HG03045 (cell line): ENCODE measurements at regions not wholly inside any gene's neighbourhood (a gene's known extent, or its start where the extent isn't known, plus 50 kb on each side); places are given as distances from the start of the nearest gene placed in this dataset.
"Not testable (repeated sequence)": the region's sequence is repeated elsewhere in the genome, so short reads cannot be mapped to it uniquely, and the experiment has no call there.

Source experiments
- ATAC-seq: cut with Tn5 transposase; IDR thresholded peaks from one replicate; pipeline ENCODE4 v1.9.1; 2021; ENCODE audit warnings: mild to moderate bottlenecking, moderate library complexity; ENCODE audit not compliant: unreplicated experiment

- ATAC-seq = no peak
Observed at GRCh38 chr11:92594251-92594650, 369.6 kb downstream of the FAT3 start.

GRCh38 chr11:92595052-92595451 is 370.4 kb downstream of the FAT3 start:
- ATAC-seq = no peak

- no peak for ATAC-seq
Observed at GRCh38 chr11:92596596-92597317, 372.1 kb downstream of the FAT3 start.

- no peak for ATAC-seq
Observed at GRCh38 chr11:92601048-92601447, 368.4 kb upstream of the MTNR1B start.

GRCh38 chr11:92605667-92606066 is 363.8 kb upstream of the MTNR1B start:
- no peak for ATAC-seq

- ATAC-seq = no peak
Observed at GRCh38 chr11:92607969-92608722, 361.3 kb upstream of the MTNR1B start.

- no peak for ATAC-seq
Observed at GRCh38 chr11:92611157-92611556, 358.3 kb upstream of the MTNR1B start.

- ATAC-seq = not testable (repeated sequence)
Observed at GRCh38 chr11:92618020-92618419, 351.4 kb upstream of the MTNR1B start.

GRCh38 chr11:92623055-92623454 is 346.4 kb upstream of the MTNR1B start:
- no peak for ATAC-seq

GRCh38 chr11:92625894-92626293 is 343.6 kb upstream of the MTNR1B start:
- ATAC-seq = no peak

- no peak for ATAC-seq
Observed at GRCh38 chr11:92626624-92627023, 342.8 kb upstream of the MTNR1B start.

GRCh38 chr11:92627615-92628256 is 341.7 kb upstream of the MTNR1B start:
- no peak for ATAC-seq

- no peak for ATAC-seq
Observed at GRCh38 chr11:92628401-92629292, 340.8 kb upstream of the MTNR1B start.

- ATAC-seq = no peak
Observed at GRCh38 chr11:92632495-92632894, 337.0 kb upstream of the MTNR1B start.

GRCh38 chr11:92633820-92634219 is 335.6 kb upstream of the MTNR1B start:
- no peak for ATAC-seq

GRCh38 chr11:92636543-92637188 is 332.8 kb upstream of the MTNR1B start:
- ATAC-seq = no peak

- ATAC-seq = no peak
Observed at GRCh38 chr11:92638678-92639077, 330.8 kb upstream of the MTNR1B start.

- no peak for ATAC-seq
Observed at GRCh38 chr11:92642177-92642931, 327.1 kb upstream of the MTNR1B start.

- ATAC-seq = no peak
Observed at GRCh38 chr11:92643827-92644226, 325.6 kb upstream of the MTNR1B start.
